AG09319 (cell line): ENCODE measurements at regions not wholly inside any gene's neighbourhood (a gene's known extent, or its start where the extent isn't known, plus 50 kb on each side); places are given as distances from the start of the nearest gene placed in this dataset.

Experiments used
- DNase-seq: peaks from one replicate; pipeline ENCODE4 v3.0.0-alpha.2; 2010; ENCODE audit warnings: low read depth; ENCODE audit errors: extremely low read depth
- TF ChIP-seq, protein P1 (sequence below): IDR thresholded peaks from 2 replicates; pipeline ENCODE4 v1.5.1; 2011; ENCODE audit warnings: low read depth, mild to moderate bottlenecking, inconsistent platforms, low read length, moderate library complexity

DNA sequence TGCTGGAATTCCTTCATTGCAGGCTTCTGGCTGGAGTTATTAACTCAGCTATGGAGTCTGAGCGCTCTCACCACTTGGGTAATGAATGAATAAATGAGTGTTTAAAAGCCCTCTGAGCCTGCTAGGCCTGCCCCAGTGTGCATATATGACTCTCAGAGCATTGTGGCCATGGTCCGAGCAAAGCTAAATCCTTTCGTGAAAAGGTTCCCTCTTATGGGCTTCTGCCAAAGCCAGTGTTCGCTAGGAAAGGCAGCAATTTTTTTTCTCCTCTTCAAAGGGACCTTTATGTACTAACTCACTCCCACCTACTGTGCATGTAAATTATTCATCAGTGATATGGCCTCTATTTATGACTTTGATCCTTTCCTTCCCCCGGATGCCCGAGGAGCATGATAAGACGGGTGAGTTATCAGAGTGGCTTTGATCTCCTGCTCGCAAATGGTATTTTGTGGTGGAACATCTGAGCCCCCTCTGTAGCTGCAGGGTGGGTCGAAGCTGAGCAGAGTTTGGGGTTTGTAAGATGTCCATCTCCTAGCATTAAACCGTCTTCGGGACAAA, 88.6 kb downstream of the LINC00237 start:
- DNase-seq = no peak
- TF ChIP-seq, protein P1, sequence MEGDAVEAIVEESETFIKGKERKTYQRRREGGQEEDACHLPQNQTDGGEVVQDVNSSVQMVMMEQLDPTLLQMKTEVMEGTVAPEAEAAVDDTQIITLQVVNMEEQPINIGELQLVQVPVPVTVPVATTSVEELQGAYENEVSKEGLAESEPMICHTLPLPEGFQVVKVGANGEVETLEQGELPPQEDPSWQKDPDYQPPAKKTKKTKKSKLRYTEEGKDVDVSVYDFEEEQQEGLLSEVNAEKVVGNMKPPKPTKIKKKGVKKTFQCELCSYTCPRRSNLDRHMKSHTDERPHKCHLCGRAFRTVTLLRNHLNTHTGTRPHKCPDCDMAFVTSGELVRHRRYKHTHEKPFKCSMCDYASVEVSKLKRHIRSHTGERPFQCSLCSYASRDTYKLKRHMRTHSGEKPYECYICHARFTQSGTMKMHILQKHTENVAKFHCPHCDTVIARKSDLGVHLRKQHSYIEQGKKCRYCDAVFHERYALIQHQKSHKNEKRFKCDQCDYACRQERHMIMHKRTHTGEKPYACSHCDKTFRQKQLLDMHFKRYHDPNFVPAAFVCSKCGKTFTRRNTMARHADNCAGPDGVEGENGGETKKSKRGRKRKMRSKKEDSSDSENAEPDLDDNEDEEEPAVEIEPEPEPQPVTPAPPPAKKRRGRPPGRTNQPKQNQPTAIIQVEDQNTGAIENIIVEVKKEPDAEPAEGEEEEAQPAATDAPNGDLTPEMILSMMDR = no peak

DNA sequence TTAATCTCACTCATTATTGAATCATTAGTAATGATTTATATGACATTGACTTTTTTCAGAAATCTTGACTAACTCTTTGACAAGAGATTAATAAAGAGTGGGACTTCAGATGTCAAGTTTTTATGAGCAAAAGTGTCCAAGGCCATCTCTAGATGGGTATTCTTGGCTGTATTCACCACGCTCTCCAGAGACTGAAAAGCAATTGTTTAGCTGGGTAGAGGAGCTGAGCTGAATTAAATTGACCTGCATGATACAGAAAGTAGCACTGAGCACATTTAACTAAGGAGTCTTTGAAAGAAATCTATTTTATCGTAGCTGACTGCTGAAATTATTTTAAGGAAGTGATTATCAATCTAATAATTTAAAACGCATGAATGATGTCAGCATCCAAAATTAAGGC, 89.4 kb downstream of the LINC00237 start:
- TF ChIP-seq, protein P1 = no peak
- no peak for DNase-seq

DNA sequence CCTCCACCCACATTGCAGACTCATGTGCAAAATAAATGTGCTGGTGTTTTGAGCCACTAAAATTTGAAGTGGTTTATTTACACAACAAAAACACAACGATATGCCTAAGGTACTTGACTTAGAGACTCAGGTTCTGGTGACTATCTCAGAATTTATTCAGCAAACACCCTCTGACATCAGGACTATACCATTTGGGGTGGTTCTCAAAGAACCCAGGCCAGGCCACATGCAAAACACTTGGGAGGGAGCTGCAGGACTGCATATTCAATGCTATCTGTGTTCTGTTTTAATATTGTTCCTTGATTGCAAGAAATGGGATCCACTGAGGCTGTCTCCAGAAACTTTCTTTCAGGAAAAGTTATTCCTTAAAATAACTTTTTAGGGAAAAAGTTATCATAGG, 91.6 kb downstream of the LINC00237 start:
- TF ChIP-seq, protein P1 = no peak
- DNase-seq = no peak

DNA sequence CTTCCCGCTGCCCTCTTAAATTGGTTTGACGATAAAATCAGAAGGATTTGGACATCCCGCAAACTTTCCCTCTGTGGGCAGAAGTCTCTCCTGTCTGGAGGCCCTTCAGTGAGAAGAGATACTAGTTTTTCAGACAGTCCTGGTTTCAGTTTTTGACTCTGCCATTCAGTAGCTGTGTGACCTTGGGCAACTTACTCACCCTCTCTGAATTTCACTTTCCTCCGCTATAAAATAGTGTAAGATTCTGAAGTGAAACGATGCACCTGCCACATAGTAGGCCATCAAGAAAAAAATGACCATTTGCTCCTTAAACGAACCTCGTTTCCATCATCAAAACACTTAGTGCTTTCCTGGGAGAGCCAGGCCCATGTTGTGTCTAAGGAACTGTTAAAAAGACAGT, 97.2 kb downstream of the LINC00237 start:
- TF ChIP-seq, protein P1 = no peak
- no peak for DNase-seq

DNA sequence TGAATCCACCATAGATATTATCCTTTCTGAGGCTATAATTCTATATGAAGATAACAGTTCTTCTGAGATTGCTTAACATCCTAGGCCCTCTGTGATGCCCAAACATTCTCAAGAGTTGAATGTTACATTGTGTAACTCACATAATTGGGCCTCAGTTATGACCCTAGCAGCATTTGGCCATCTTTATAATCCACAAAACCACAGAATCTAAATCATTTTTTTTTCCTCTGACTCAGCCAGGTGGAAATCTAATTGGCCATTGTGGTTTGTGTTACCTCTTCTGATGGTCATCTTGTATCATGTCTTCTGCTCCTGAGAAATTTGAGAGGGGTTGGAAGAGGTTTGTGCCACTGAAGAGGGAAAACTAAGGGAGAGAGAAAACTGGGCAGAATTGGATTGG, 99.5 kb downstream of the LINC00237 start:
- TF ChIP-seq, protein P1 = no peak
- no peak for DNase-seq

DNA sequence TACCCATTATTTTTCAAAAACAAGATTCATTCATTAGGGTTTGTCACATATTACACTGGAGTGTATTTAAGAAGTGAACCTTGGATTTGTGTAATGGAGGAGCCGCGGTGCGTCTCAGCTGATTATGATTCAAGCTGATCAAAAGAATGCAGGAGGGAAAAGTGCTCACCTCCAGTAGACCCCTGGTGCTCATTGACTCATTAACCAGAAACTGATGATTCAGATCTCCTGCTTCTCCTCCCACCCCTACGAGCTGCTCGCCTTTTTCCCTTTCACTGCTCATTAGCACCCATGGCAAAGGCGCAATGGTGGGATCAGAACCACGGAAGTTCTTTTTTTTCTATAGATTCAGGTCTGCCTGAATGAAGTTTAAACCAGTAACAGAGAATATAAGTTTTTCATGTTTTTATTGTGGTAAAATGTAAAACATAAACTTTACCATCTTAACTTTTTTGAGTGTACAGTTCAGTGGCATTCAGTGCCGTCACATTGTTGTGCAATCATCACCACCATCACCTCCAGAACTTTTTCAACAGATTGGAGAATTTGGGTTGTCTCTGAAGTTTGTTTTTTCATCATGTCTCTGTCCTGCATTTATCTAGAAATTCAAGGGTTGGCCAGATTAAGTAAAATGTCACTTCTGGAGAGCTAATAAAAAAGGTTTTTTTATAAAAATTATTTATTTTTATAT, 101.6 kb downstream of the LINC00237 start:
- TF ChIP-seq, protein P1 = no peak
- no peak for DNase-seq

DNA sequence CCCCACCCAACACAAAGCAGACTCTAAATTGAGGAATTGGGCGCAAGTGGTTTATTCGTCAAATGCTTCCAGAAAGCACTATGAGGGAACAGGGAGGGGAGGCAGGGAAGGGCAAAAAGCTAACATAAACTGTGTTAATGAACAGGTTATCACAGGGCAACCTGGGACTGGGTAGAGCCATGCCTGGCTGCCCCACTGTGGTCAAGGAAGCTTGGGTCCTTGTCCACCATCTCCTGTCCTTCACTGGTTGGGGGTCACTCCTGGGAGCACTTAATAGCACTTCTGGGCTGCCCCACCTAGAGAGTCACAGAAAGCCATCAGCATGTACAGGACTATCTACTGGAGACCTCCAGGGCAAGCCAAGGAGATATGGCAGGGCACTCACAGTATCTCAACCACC, 102.3 kb downstream of the LINC00237 start:
- no peak for DNase-seq
- TF ChIP-seq, protein P1 = no peak
